MCF 10A (cell line): ENCODE measurements at regions not wholly inside any gene's neighbourhood (a gene's known extent, or its start where the extent isn't known, plus 50 kb on each side); places are given as distances from the start of the nearest gene placed in this dataset.

Experiments used
- BruUV-seq: library from RNA; stranded (reverse); fragments of 400-500 nt; replicated peaks from 2 replicates; lab custom pipeline; 2021; lab: Mats Ljungman, UMichigan
- CTCF ChIA-PET: fragments of 300-600 bp; sonication (Branson Sonifier 250); formaldehyde crosslinking; extraction: SDS; loops from one replicate; lab custom pipeline; 2021; ENCODE audit warnings: antibody characterized with exemption, inconsistent platforms; lab: Yijun Ruan, JAX
- POLR2A ChIA-PET: fragments of 300-600, 350-650 bp; sonication (Branson Sonifier 250); formaldehyde crosslinking; extraction: SDS; loops from one replicate; lab custom pipeline; 2020; ENCODE audit warnings: antibody characterized with exemption, inconsistent platforms; lab: Yijun Ruan, JAX
- DNase-seq: peaks from one replicate; pipeline ENCODE4 v3.0.0-alpha.2; 2018; ENCODE audit not compliant: unreplicated experiment
- H3K27ac Mint-ChIP-seq: one replicate; pipeline ENCODE4 v1.8.0; 2022; ENCODE audit warnings: mild to moderate bottlenecking, low read depth, mixed read lengths; ENCODE audit not compliant: unreplicated experiment
- H3K27me3 Mint-ChIP-seq: one replicate; pipeline ENCODE4 v1.8.0; 2022; ENCODE audit warnings: mixed read lengths; ENCODE audit not compliant: insufficient read depth, unreplicated experiment
- H3K36me3 Mint-ChIP-seq: one replicate; pipeline ENCODE4 v1.8.0; 2022; ENCODE audit warnings: mild to moderate bottlenecking, moderate library complexity, mixed read lengths; ENCODE audit not compliant: insufficient read depth, unreplicated experiment
- H3K4me1 Mint-ChIP-seq: one replicate; pipeline ENCODE4 v1.8.0; 2022; ENCODE audit warnings: mixed read lengths; ENCODE audit not compliant: insufficient read depth, unreplicated experiment
- H3K4me3 Mint-ChIP-seq: one replicate; pipeline ENCODE4 v1.8.0; 2022; ENCODE audit warnings: mild to moderate bottlenecking, moderate library complexity, mixed read lengths; ENCODE audit not compliant: unreplicated experiment
- H3K9me3 Mint-ChIP-seq: one replicate; pipeline ENCODE4 v1.8.0; 2022; ENCODE audit warnings: mixed read lengths; ENCODE audit not compliant: unreplicated experiment
- CTCF ChIP-seq: fragments of 200-600 bp; IDR thresholded peaks from one replicate; pipeline ENCODE4 v1.8.0; 2022; ENCODE audit warnings: antibody characterized with exemption, mild to moderate bottlenecking; ENCODE audit not compliant: unreplicated experiment
- intact Hi-C: fragments of 100-400 bp; cut with micrococcal nuclease; formaldehyde crosslinking; loops from 2 replicates; pipeline ENCODE4 v1.14.1; 2022

- POLR2A ChIA-PET: no interaction called here
- Mint-ChIP-seq H3K9me3 (no peaks in the 10 kb centered on the region), H3K4me3 (no peak overlapping the region), H3K27me3 (no peaks in the 10 kb centered on the region), H3K27ac (no peak overlapping the region), H3K4me1 (no peaks in the 10 kb centered on the region), H3K36me3 (no peaks in the 10 kb centered on the region)
- no peak for DNase-seq
- no TSS peak for BruUV-seq
- intact Hi-C loops: no loop called here
- CTCF ChIA-PET: interaction anchor here (0.7 kb wide), 1 partner anchor 1947 kb away, joined by 3 read pairs; no protein-coding TSS in a partner anchor
- TF ChIP-seq CTCF: no peak
Observed at GRCh38 chr2:185895828-185896693, 157.5 kb downstream of the FSIP2 start.

GRCh38 chr2:185899366-185899765 lies 160.8 kb downstream of the FSIP2 start:
- H3K4me1 Mint-ChIP-seq: no peaks in the 10 kb centered on the region
- H3K9me3 Mint-ChIP-seq: no peaks in the 10 kb centered on the region
- ChIA-PET CTCF (no interaction called here), POLR2A (no interaction called here)
- intact Hi-C loops: no loop called here
- H3K36me3 Mint-ChIP-seq: no peaks in the 10 kb centered on the region
- H3K4me3 Mint-ChIP-seq: no peak overlapping the region
- no peak overlapping the region for H3K27ac Mint-ChIP-seq
- DNase-seq: no peak
- no peaks in the 10 kb centered on the region for H3K27me3 Mint-ChIP-seq
- no TSS peak for BruUV-seq
- TF ChIP-seq CTCF: no peak

- Mint-ChIP-seq H3K4me3 (no peak overlapping the region), H3K9me3 (no peaks in the 10 kb centered on the region), H3K36me3 (no peaks in the 10 kb centered on the region), H3K27me3 (no peaks in the 10 kb centered on the region), H3K4me1 (peaks cover 11% of the 10 kb centered on the region), H3K27ac (no peak overlapping the region)
- intact Hi-C loops: no loop called here
- TF ChIP-seq CTCF: no peak
- POLR2A ChIA-PET: no interaction called here
- CTCF ChIA-PET: no interaction called here
- DNase-seq: peak; percentile 5
- BruUV-seq: no TSS peak
Observed at GRCh38 chr2:185919155-185919554, 180.6 kb downstream of the FSIP2 start.

GRCh38 chr2:185921048-185921756 lies 182.6 kb downstream of the FSIP2 start:
- POLR2A ChIA-PET: interaction anchor here (0.6 kb wide), 1 partner anchor 95 kb away, joined by 5 read pairs; no protein-coding TSS in a partner anchor
- Mint-ChIP-seq H3K9me3 (no peaks in the 10 kb centered on the region), H3K36me3 (no peaks in the 10 kb centered on the region), H3K4me3 (no peak overlapping the region), H3K4me1 (peaks cover 11% of the 10 kb centered on the region), H3K27ac (no peak overlapping the region), H3K27me3 (no peaks in the 10 kb centered on the region)
- no TSS peak for BruUV-seq
- CTCF ChIA-PET: no interaction called here
- intact Hi-C loops: no loop called here
- no peak for TF ChIP-seq CTCF
- DNase-seq: peak; percentile 54
